Uterus (tissue), 3 donors: ENCODE measurements at regions not wholly inside any gene's neighbourhood (a gene's known extent, or its start where the extent isn't known, plus 50 kb on each side); places are given as distances from the start of the nearest gene placed in this dataset.
"Not testable (repeated sequence)": the region's sequence is repeated elsewhere in the genome, so short reads cannot be mapped to it uniquely, and the experiment has no call there.

Source experiments
- DNase-seq, 2 donors: peaks; one replicate each; pipeline ENCODE4 v3.0.0-alpha.2; 2019 to 2020
- H3K27ac ChIP-seq, 2 donors: fragments of 200-600 bp; sonication (generic); 1 replicate in 1 of 2; 2 replicates in 1 of 2; pipeline ENCODE4 v1.5.1; 2016 to 2018
- H3K27me3 ChIP-seq, 2 donors: fragments of 200-600 bp; sonication (generic); one replicate each; pipeline ENCODE4 v1.5.1; 2018 to 2019; ENCODE audit warnings: control low read depth in 1 of 2
- H3K36me3 ChIP-seq, 2 donors: fragments of 200-600 bp; sonication (generic); one replicate each; pipeline ENCODE4 v1.5.1; 2019; ENCODE audit warnings: control low read depth in 1 of 2
- H3K4me1 ChIP-seq, 2 donors: fragments of 200-600 bp; sonication (generic); one replicate each; pipeline ENCODE4 v1.5.1; 2018 to 2019; ENCODE audit warnings: control low read depth in 1 of 2
- H3K4me3 ChIP-seq, 2 donors: fragments of 200-600 bp; sonication (generic); 1 replicate in 1 of 2; 2 replicates in 1 of 2; pipeline ENCODE4 v1.5.1; 2018 to 2019; ENCODE audit warnings: mild to moderate bottlenecking in 1 of 2
- H3K9me3 ChIP-seq, 2 donors: fragments of 200-600 bp; sonication (generic); one replicate each; pipeline ENCODE4 v1.5.1; 2019; ENCODE audit warnings: control low read depth in 1 of 2
- POLR2A ChIP-seq, 2 donors: fragments of 450-650 bp; IDR thresholded peaks; one replicate each; pipeline ENCODE4 v1.6.1; 2016; ENCODE audit warnings: antibody characterized with exemption in 2 of 2, mild to moderate bottlenecking in 1 of 2, moderate library complexity in 1 of 2
- intact Hi-C: fragments of 100-400 bp; cut with DNase I; formaldehyde crosslinking; loops from one replicate; pipeline ENCODE4 v1.15.1; 2023; ENCODE audit warnings: low total_unique reads
- TF ChIP-seq, protein P1 (sequence below), 4 experiments: fragments of 200-600 bp in 2 of 4; fragments of 450-650 bp in 2 of 4; sonication (generic) in 2 of 4; IDR thresholded peaks; one replicate each; pipeline ENCODE4 v1.5.1; 2016 to 2019; ENCODE audit warnings: antibody characterized with exemption in 4 of 4, mild to moderate bottlenecking in 2 of 4, moderate library complexity in 1 of 4
- donor health status: DM: yes; HTN: yes; CAD: no.

GRCh38 chr1:53394306-53394705 lies 64.9 kb upstream of the DMRTB1 start:
- DNase-seq: no peak
- no peaks in the 10 kb centered on the region for H3K4me1 ChIP-seq
- no peaks in the 10 kb centered on the region for H3K9me3 ChIP-seq
- TF ChIP-seq, protein P1, sequence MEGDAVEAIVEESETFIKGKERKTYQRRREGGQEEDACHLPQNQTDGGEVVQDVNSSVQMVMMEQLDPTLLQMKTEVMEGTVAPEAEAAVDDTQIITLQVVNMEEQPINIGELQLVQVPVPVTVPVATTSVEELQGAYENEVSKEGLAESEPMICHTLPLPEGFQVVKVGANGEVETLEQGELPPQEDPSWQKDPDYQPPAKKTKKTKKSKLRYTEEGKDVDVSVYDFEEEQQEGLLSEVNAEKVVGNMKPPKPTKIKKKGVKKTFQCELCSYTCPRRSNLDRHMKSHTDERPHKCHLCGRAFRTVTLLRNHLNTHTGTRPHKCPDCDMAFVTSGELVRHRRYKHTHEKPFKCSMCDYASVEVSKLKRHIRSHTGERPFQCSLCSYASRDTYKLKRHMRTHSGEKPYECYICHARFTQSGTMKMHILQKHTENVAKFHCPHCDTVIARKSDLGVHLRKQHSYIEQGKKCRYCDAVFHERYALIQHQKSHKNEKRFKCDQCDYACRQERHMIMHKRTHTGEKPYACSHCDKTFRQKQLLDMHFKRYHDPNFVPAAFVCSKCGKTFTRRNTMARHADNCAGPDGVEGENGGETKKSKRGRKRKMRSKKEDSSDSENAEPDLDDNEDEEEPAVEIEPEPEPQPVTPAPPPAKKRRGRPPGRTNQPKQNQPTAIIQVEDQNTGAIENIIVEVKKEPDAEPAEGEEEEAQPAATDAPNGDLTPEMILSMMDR (IDR thresholded peaks at IDR 0.05): no peak
- no peak for TF ChIP-seq POLR2A (IDR thresholded peaks at IDR 0.05)
- no peak overlapping the region for H3K27ac ChIP-seq
- no peak overlapping the region for H3K4me3 ChIP-seq
- no peaks in the 10 kb centered on the region for H3K36me3 ChIP-seq
- intact Hi-C loops: loop anchor here (2.0 kb wide), 1 partner anchor 116 kb away; no protein-coding TSS in a partner anchor
- H3K27me3 ChIP-seq: no peaks in the 10 kb centered on the region

DNA sequence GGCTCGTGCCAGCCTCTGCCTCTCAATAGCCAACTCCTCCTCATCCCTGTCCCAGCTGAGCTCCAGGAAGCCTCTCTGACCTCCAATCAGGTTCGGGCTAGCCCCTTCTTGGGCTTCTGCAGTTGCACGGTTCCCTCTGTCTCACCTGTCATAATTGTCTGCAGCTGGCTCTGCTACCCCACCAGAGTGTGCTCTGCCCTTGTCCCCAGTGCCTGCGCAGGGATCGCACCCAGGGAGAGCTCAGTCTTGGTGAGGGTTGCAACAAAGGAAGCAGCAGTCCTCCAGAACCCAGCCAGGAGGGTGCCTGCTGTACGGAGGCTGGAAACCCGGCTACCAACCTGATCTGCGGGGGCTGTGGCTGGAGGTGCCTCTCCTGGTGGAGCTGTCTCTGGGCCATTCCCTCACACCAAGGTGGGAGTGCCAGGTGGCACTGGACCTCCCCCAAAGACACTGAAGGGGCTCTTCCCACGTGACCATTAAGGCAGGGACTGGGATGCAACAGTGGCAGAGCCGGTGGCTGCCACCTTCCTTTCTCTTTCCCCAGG lies 63.5 kb upstream of the DMRTB1 start:
- Histone ChIP-seq H3K4me1 (no peaks in the 10 kb centered on the region), H3K27me3 (no peaks in the 10 kb centered on the region), H3K36me3 (no peaks in the 10 kb centered on the region), H3K27ac (no peak overlapping the region), H3K4me3 (no peak overlapping the region), H3K9me3 (no peaks in the 10 kb centered on the region)
- no peak for DNase-seq
- intact Hi-C loops: loop anchor here (2.0 kb wide), 1 partner anchor 117 kb away; no protein-coding TSS in a partner anchor
- TF ChIP-seq, protein P1 (IDR thresholded peaks at IDR 0.05): no peak
- no peak for TF ChIP-seq POLR2A (IDR thresholded peaks at IDR 0.05)

GRCh38 chr1:53396573-53397268 lies 62.5 kb upstream of the DMRTB1 start:
- TF ChIP-seq, protein P1 (IDR thresholded peaks at IDR 0.05): no peak
- no peak for TF ChIP-seq POLR2A (IDR thresholded peaks at IDR 0.05)
- intact Hi-C loops: no loop called here
- Histone ChIP-seq H3K4me3 (no peak overlapping the region), H3K27ac (no peak overlapping the region), H3K36me3 (no peaks in the 10 kb centered on the region), H3K9me3 (no peaks in the 10 kb centered on the region), H3K4me1 (no peaks in the 10 kb centered on the region), H3K27me3 (no peaks in the 10 kb centered on the region)
- DNase-seq: no peak

DNA sequence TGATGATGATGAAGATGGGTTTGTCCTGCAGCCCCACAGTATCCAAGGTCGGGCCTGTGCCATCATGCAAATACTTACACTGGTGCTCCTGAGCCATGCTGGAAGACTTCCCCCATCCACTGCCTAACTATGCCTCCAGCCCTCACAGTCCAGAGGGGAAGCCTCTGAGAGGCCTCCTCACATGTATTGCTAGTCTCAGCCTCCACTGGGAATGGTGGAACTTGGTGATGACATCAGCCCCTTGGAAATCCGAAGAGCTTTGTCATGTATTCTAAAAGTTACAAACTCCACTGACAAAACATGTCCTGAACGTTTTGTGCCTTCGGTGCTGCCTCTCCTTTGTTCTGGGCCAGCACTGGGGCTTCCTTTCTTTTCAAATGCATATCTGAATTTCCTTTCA lies 61.1 kb upstream of the DMRTB1 start:
- Histone ChIP-seq H3K9me3 (no peaks in the 10 kb centered on the region), H3K27me3 (no peaks in the 10 kb centered on the region), H3K27ac (no peak overlapping the region), H3K4me1 (no peaks in the 10 kb centered on the region), H3K36me3 (no peaks in the 10 kb centered on the region), H3K4me3 (no peak overlapping the region)
- intact Hi-C loops: no loop called here
- no peak for DNase-seq
- TF ChIP-seq, protein P1 (IDR thresholded peaks at IDR 0.05): no peak
- TF ChIP-seq POLR2A (IDR thresholded peaks at IDR 0.05): no peak

DNA sequence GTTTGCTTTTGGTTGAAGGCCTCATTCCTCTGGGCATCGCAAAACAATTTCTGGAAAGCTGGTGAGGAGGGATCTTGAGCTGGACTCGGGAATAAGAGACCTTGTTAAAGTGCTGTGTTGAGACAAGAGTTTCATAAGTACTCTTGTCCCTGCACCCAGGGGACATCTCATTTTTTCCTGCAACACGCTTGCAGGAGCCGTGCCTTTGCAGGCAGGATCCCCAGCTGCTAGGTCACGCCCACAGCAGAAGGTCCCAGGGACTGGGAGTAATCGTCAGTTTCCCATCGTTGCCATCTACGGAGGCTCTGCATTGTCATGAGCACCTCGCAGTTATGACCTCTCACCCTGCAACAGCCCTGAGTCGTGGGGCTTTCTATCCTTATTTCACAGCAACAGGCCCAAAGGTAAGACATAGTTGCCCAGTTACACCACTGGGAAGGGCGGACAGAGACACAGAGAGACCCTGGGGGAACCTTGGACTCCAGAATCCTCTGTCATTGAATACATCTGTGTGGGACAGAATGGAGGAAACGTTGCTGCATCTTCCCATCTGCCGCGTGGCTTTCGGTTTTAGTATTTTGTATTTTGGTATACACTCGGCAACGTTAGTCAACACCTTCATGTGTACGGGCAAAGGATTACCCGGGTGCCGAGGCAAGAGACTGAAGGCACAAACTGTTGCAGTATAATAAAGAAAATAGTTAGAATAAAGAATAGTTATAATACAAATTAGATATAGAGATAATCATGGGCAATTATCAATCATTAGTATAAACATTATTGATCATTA lies 60.4 kb upstream of the DMRTB1 start:
- DNase-seq: no peak
- intact Hi-C loops: no loop called here
- H3K4me1 ChIP-seq: no peaks in the 10 kb centered on the region

GRCh38 chr1:53399370-53400133 lies 59.6 kb upstream of the DMRTB1 start:
- H3K27ac ChIP-seq, H3K4me3 ChIP-seq, H3K27me3 ChIP-seq, intact Hi-C loops, H3K36me3 ChIP-seq, H3K4me1 ChIP-seq, H3K9me3 ChIP-seq, DNase-seq: not testable (repeated sequence)

More for the DNA sequence above, 60.4 kb upstream of the DMRTB1 start:
- Histone ChIP-seq H3K27ac (no peak overlapping the region), H3K36me3 (no peaks in the 10 kb centered on the region), H3K9me3 (no peaks in the 10 kb centered on the region), H3K4me3 (no peak overlapping the region), H3K27me3 (no peaks in the 10 kb centered on the region)
- no peak for TF ChIP-seq POLR2A (IDR thresholded peaks at IDR 0.05)
- TF ChIP-seq, protein P1 (IDR thresholded peaks at IDR 0.05): no peak
